GM21737 (cell line): ENCODE measurements at regions not wholly inside any gene's neighbourhood (a gene's known extent, or its start where the extent isn't known, plus 50 kb on each side); places are given as distances from the start of the nearest gene placed in this dataset.

Experiments
- ATAC-seq: cut with Tn5 transposase; IDR thresholded peaks from one replicate; pipeline ENCODE4 v1.9.1; 2021; ENCODE audit warnings: mild to moderate bottlenecking, moderate library complexity; ENCODE audit not compliant: unreplicated experiment

GRCh38 chr11:15913261-15913660, 443.1 kb downstream of the SOX6 start:
- no peak for ATAC-seq
